ENCODE measurements at regions not wholly inside any gene's neighbourhood (a gene's known extent, or its start where the extent isn't known, plus 50 kb on each side); places are given as distances from the start of the nearest gene placed in this dataset.

DNA sequence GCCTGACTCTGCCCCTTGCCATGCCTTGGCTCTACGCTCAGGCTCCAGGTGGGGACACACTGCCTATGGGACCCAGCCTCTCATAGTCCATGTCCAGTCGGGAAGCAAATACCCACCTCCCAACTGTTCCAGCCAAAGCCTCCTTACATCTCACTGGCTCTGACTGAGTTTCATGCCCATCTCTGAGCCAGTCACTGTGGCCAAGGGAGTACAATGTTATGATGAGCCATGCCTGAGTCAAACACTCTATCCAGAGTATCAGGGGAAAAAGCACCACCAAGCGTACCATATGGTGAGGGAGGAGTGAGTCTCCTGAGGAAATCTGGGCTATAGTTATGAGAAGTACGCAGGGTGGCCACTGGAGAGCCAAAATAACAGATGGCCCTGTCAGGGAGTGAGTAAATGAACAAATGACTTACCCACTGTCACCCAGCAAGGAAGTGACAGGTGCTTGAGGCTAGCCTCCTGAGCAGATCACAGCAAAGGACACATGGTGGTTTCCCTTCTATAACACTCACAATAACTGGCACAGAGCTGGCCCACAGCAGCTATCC lies 236.6 kb upstream of the GJB5 start:
- Histone ChIP-seq H4K20me1 (ENCODE audit: insufficient read depth, low read length) (no peaks in the 10 kb centered on the region), H3K27ac (ENCODE audit: low read length) (no peak overlapping the region), H3K4me2 (ENCODE audit: low read length) (no peak overlapping the region), H3K36me3 (replicated peaks; ENCODE audit: low read depth, low read length) (no peaks in the 10 kb centered on the region), H2AFZ (ENCODE audit: low read depth, low read length) (no peak overlapping the region), H3K79me2 (ENCODE audit: low read length) (no peaks in the 10 kb centered on the region), H3K27me3 (ENCODE audit: low read depth, low read length) (no peaks in the 10 kb centered on the region), H3K9ac (ENCODE audit: low read length) (no peak overlapping the region), H3K9me3 (ENCODE audit: insufficient read depth, low read length) (no peaks in the 10 kb centered on the region), H3K4me3 (ENCODE audit: low read length) (no peak overlapping the region), H3K4me1 (ENCODE audit: low read length) (no peaks in the 10 kb centered on the region)
- TF ChIP-seq EZH2phosphoT487 (IDR thresholded peaks at IDR 0.05; ENCODE audit: low read depth): no peak
- TF ChIP-seq, protein P1, sequence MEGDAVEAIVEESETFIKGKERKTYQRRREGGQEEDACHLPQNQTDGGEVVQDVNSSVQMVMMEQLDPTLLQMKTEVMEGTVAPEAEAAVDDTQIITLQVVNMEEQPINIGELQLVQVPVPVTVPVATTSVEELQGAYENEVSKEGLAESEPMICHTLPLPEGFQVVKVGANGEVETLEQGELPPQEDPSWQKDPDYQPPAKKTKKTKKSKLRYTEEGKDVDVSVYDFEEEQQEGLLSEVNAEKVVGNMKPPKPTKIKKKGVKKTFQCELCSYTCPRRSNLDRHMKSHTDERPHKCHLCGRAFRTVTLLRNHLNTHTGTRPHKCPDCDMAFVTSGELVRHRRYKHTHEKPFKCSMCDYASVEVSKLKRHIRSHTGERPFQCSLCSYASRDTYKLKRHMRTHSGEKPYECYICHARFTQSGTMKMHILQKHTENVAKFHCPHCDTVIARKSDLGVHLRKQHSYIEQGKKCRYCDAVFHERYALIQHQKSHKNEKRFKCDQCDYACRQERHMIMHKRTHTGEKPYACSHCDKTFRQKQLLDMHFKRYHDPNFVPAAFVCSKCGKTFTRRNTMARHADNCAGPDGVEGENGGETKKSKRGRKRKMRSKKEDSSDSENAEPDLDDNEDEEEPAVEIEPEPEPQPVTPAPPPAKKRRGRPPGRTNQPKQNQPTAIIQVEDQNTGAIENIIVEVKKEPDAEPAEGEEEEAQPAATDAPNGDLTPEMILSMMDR (IDR thresholded peaks at IDR 0.05; ENCODE audit: low read depth, low read length): no peak

DNA sequence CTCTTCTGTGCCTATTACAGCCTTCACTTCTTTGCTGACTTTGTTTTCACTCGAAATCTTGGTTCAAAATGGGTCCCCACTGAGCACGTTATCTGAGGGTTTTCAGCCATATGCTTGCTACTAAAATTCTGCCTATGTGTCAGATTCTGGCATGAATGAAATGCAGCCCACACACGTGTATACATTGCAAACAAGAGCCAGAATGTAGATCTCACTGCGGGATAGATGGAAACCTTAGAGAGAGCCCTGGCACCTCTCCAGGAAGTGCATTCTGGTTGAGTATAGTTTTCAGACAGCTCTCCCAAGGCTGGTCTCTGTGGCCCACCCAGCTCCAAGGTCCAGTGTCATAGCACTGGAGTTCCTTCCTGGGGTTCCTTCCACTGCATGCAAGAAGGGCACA lies 234.7 kb upstream of the GJB5 start:
- Histone ChIP-seq H3K4me3 (ENCODE audit: low read length) (no peak overlapping the region), H4K20me1 (ENCODE audit: insufficient read depth, low read length) (no peaks in the 10 kb centered on the region), H3K9me3 (ENCODE audit: insufficient read depth, low read length) (no peaks in the 10 kb centered on the region), H3K9ac (ENCODE audit: low read length) (no peak overlapping the region), H3K4me2 (ENCODE audit: low read length) (no peak overlapping the region), H2AFZ (ENCODE audit: low read depth, low read length) (no peak overlapping the region), H3K4me1 (ENCODE audit: low read length) (no peaks in the 10 kb centered on the region), H3K27ac (ENCODE audit: low read length) (no peak overlapping the region), H3K27me3 (ENCODE audit: low read depth, low read length) (no peaks in the 10 kb centered on the region), H3K79me2 (ENCODE audit: low read length) (no peaks in the 10 kb centered on the region), H3K36me3 (replicated peaks; ENCODE audit: low read depth, low read length) (no peaks in the 10 kb centered on the region)
- TF ChIP-seq EZH2phosphoT487 (IDR thresholded peaks at IDR 0.05; ENCODE audit: low read depth): no peak
- TF ChIP-seq, protein P1 (IDR thresholded peaks at IDR 0.05; ENCODE audit: low read depth, low read length): no peak

DNA sequence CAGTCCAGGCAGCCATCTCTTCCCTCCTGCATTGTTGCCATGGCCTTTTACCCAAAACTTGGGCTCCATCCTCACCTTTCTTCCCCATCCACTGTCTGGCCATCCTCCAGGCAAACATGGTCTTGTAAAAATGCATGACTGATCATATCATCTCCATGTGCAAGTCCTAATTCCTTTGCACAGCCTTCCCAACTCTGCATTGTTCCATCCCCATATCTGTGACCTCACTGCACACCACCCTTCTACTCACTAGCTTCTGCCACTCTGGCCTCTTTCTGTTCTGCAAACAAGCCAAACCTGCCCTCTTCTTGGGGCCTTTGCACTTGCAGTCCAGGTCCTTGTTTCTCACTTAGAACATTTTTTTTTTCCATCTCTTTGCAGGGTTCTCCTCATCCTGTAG lies 230.1 kb upstream of the GJB5 start:
- no peak for TF ChIP-seq EZH2phosphoT487 (IDR thresholded peaks at IDR 0.05; ENCODE audit: low read depth)
- TF ChIP-seq, protein P1 (IDR thresholded peaks at IDR 0.05; ENCODE audit: low read depth, low read length): no peak

DNA sequence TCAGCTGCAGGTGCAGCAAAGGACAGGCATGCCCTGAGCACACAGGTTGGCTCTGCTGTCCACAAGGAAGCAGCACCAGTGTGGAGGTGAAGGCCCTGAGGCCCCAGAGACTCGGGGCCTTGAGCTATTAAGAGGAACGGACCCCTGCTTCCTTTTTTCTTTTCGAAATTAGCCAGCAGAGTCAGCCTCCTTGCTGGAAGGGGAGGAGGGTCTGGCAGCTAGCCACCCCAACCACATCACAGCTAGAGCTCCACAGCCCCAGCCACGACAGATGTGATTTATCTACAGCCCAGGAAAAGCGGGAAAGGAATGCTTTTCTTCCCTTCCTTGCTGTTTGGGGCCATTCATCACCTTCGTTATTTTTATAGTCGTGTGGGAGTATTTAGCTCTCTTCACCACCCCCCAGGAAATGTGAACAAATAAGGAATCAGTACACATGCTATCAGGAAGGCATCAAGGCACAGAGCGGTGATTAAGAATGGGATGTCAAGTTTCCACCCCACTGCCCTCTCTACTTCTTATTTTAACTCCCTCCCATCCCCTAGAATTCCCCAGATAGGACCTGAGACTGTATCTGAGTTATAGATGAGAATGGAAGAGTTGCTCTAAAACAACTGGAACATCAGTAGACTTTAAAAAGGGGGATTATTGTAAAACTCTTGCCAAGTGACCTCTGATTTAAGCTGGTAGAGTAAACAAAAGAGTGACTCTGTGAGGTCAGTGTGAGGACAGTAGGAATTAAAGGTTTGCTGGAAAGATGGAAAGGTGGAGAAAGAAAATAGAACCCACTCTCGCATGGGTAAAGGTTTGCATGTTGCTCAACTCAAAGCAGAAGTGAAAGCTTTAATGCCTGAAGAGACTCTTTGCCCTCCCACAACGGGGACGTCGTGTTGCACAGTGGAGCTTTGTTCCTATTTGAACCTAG lies 224.7 kb upstream of the GJB5 start:
- Histone ChIP-seq H3K4me2 (ENCODE audit: low read length) (peak overlapping the region; percentile 81), H3K4me3 (ENCODE audit: low read length) (peak overlapping the region; percentile 53), H2AFZ (ENCODE audit: low read depth, low read length) (peak overlapping the region; percentile 31), H3K9ac (ENCODE audit: low read length) (peak overlapping the region; percentile 69), H3K9me3 (ENCODE audit: insufficient read depth, low read length) (no peaks in the 10 kb centered on the region), H3K27me3 (ENCODE audit: low read depth, low read length) (no peaks in the 10 kb centered on the region), H4K20me1 (ENCODE audit: insufficient read depth, low read length) (no peaks in the 10 kb centered on the region), H3K36me3 (replicated peaks; ENCODE audit: low read depth, low read length) (no peaks in the 10 kb centered on the region), H3K27ac (ENCODE audit: low read length) (peak overlapping the region; percentile 97), H3K4me1 (ENCODE audit: low read length) (peaks cover 60% of the 10 kb centered on the region), H3K79me2 (ENCODE audit: low read length) (no peaks in the 10 kb centered on the region)
- TF ChIP-seq, protein P1 (IDR thresholded peaks at IDR 0.05; ENCODE audit: low read depth, low read length): no peak
- no peak for TF ChIP-seq EZH2phosphoT487 (IDR thresholded peaks at IDR 0.05; ENCODE audit: low read depth)

More for the DNA sequence above, 230.1 kb upstream of the GJB5 start:
- Histone ChIP-seq H3K27me3 (ENCODE audit: low read depth, low read length) (no peaks in the 10 kb centered on the region), H3K9me3 (ENCODE audit: insufficient read depth, low read length) (no peaks in the 10 kb centered on the region), H4K20me1 (ENCODE audit: insufficient read depth, low read length) (no peaks in the 10 kb centered on the region), H3K79me2 (ENCODE audit: low read length) (no peaks in the 10 kb centered on the region), H3K4me1 (ENCODE audit: low read length) (peaks cover 20% of the 10 kb centered on the region), H2AFZ (ENCODE audit: low read depth, low read length) (no peak overlapping the region), H3K4me2 (ENCODE audit: low read length) (no peak overlapping the region), H3K4me3 (ENCODE audit: low read length) (no peak overlapping the region), H3K9ac (ENCODE audit: low read length) (no peak overlapping the region), H3K36me3 (replicated peaks; ENCODE audit: low read depth, low read length) (no peaks in the 10 kb centered on the region), H3K27ac (ENCODE audit: low read length) (no peak overlapping the region)

Measured in OCI-LY3 (cell line).